CD4-positive, alpha-beta T cell treated with Interleukin-15 for 4 hours (primary cell): ENCODE measurements at regions not wholly inside any gene's neighbourhood (a gene's known extent, or its start where the extent isn't known, plus 50 kb on each side); places are given as distances from the start of the nearest gene placed in this dataset.

Experiments
- DNase-seq: peaks from one replicate; pipeline ENCODE4 v3.0.0-alpha.2; 2020; ENCODE audit warnings: low spot score

GRCh38 chr10:90462749-90463470, 394.9 kb downstream of the HTR7 start:
- DNase-seq = no peak

- DNase-seq = no peak
Measured at GRCh38 chr10:90464329-90464728, 393.5 kb downstream of the HTR7 start.

GRCh38 chr10:90470966-90471365, 386.9 kb downstream of the HTR7 start:
- DNase-seq = no peak

- DNase-seq = no peak
Measured at GRCh38 chr10:90480466-90480865, 377.4 kb downstream of the HTR7 start.

GRCh38 chr10:90481326-90481923, 376.4 kb downstream of the HTR7 start:
- no peak for DNase-seq

- no peak for DNase-seq
Measured at GRCh38 chr10:90484518-90484917, 373.3 kb downstream of the HTR7 start.

- no peak for DNase-seq
Measured at GRCh38 chr10:90494183-90494582, 363.7 kb downstream of the HTR7 start.

GRCh38 chr10:90504172-90504571, 353.7 kb downstream of the HTR7 start:
- no peak for DNase-seq

- DNase-seq = no peak
Measured at GRCh38 chr10:90526721-90527120, 331.1 kb downstream of the HTR7 start.

- no peak for DNase-seq
Measured at GRCh38 chr10:90530521-90530920, 327.3 kb downstream of the HTR7 start.

GRCh38 chr10:90557385-90557784, 300.5 kb downstream of the HTR7 start:
- no peak for DNase-seq

- DNase-seq = no peak
Measured at GRCh38 chr10:90560331-90560730, 297.5 kb downstream of the HTR7 start.

- no peak for DNase-seq
Measured at GRCh38 chr10:90561666-90562065, 296.2 kb downstream of the HTR7 start.

GRCh38 chr10:90571481-90572258, 286.2 kb downstream of the HTR7 start:
- DNase-seq = no peak

GRCh38 chr10:90575125-90575524, 282.7 kb downstream of the HTR7 start:
- no peak for DNase-seq

GRCh38 chr10:90577569-90577968, 280.3 kb downstream of the HTR7 start:
- DNase-seq = no peak

- no peak for DNase-seq
Measured at GRCh38 chr10:90579602-90580242, 278.1 kb downstream of the HTR7 start.

GRCh38 chr10:90583416-90583815, 274.4 kb downstream of the HTR7 start:
- DNase-seq = no peak

GRCh38 chr10:90587081-90587491, 270.8 kb downstream of the HTR7 start:
- no peak for DNase-seq

GRCh38 chr10:90587561-90587960, 270.3 kb downstream of the HTR7 start:
- no peak for DNase-seq

GRCh38 chr10:90588222-90588621, 269.6 kb downstream of the HTR7 start:
- no peak for DNase-seq

GRCh38 chr10:90589825-90590224, 268.0 kb downstream of the HTR7 start:
- DNase-seq = no peak

- no peak for DNase-seq
Measured at GRCh38 chr10:90591629-90592028, 266.2 kb downstream of the HTR7 start.
